Smooth muscle cell (in vitro differentiated cells): ENCODE measurements at regions not wholly inside any gene's neighbourhood (a gene's known extent, or its start where the extent isn't known, plus 50 kb on each side); places are given as distances from the start of the nearest gene placed in this dataset.

Experiments used
- DNase-seq: peaks from one replicate; lab custom pipeline; 2025; ENCODE audit not compliant: unreplicated experiment; lab: John Stamatoyannopoulos, UW
- H2AFZ ChIP-seq: fragments of 200-600 bp; sonication (generic); 2 replicates; pipeline ENCODE4 v1.6.0; 2016; ENCODE audit warnings: antibody characterized with exemption, low read depth, mild to moderate bottlenecking
- H3F3A ChIP-seq: fragments of 200-600 bp; sonication (generic); 2 replicates; pipeline ENCODE4 v1.6.0; 2017; ENCODE audit warnings: antibody characterized with exemption, low read depth
- H3K27ac ChIP-seq: fragments of 200-600 bp; sonication (generic); 2 replicates; pipeline ENCODE4 v1.5.1; 2016; ENCODE audit warnings: low read depth, mild to moderate bottlenecking
- H3K27me3 ChIP-seq: fragments of 200-600 bp; sonication (generic); 2 replicates; pipeline ENCODE4 v1.6.1; 2016; ENCODE audit warnings: low read depth, mild to moderate bottlenecking
- H3K36me3 ChIP-seq: fragments of 200-600 bp; sonication (generic); 2 replicates; pipeline ENCODE4 v1.5.1; 2016; ENCODE audit warnings: low read depth
- H3K4me1 ChIP-seq: fragments of 200-600 bp; sonication (generic); 2 replicates; pipeline ENCODE4 v1.5.1; 2016; ENCODE audit warnings: low read depth
- H3K4me2 ChIP-seq: fragments of 200-600 bp; sonication (generic); 2 replicates; pipeline ENCODE4 v1.6.0; 2016; ENCODE audit warnings: mild to moderate bottlenecking
- H3K4me3 ChIP-seq: fragments of 200-600 bp; sonication (generic); 2 replicates; pipeline ENCODE4 v1.5.1; 2016; ENCODE audit warnings: mild to moderate bottlenecking
- H3K79me2 ChIP-seq: fragments of 200-600 bp; sonication (generic); 2 replicates; pipeline ENCODE4 v1.6.0; 2016; ENCODE audit warnings: low read depth, mild to moderate bottlenecking
- H3K9ac ChIP-seq: fragments of 200-600 bp; sonication (generic); 2 replicates; pipeline ENCODE4 v1.6.0; 2016; ENCODE audit warnings: low read depth
- H3K9me3 ChIP-seq: fragments of 200-600 bp; sonication (generic); replicated peaks from 2 replicates; pipeline ENCODE4 v1.5.1; 2016; ENCODE audit warnings: low read depth
- H4K20me1 ChIP-seq: fragments of 200-600 bp; sonication (generic); 2 replicates; pipeline ENCODE4 v1.6.0; 2016; ENCODE audit warnings: low read depth
- WGBS: methylation state at CpG from one replicate; pipeline ENCODE4 v1.1.7; 2016; ENCODE audit warnings: low lambda C conversion rate; 5-methylcytosine and 5-hydroxymethylcytosine counted together
- TF ChIP-seq, protein P1 (sequence below): fragments of 200-600 bp; sonication (generic); IDR thresholded peaks from 2 replicates; pipeline ENCODE4 v1.5.1; 2017; ENCODE audit warnings: borderline replicate concordance, mild to moderate bottlenecking, antibody characterized with exemption; ENCODE audit not compliant: insufficient read depth, poor library complexity, severe bottlenecking

DNA sequence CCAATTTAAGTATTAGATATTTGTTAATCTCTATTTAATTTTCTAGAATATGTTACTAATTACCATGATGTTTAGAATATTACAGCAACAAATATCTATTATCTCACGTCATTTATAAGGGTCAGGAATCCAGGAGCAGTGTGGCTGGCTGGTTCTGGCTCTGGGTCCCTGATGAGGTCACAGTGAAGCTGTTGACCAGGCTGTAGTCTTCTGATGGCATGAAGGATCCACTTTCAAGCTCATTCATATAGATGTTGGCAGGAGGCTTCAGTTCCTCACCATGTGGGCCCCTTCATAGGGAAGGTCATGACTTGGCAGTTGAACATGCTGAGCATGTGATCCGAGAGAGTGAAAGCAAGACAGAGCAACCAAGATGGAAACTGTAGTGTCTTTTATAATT is 375.6 kb downstream of the ATP23 start:
- Histone ChIP-seq H3K27ac (no peak overlapping the region), H3K4me2 (no peak overlapping the region), H2AFZ (no peak overlapping the region), H3K9ac (no peak overlapping the region), H3K4me1 (peaks cover 11% of the 10 kb centered on the region), H4K20me1 (no peaks in the 10 kb centered on the region), H3K4me3 (no peak overlapping the region), H3K36me3 (no peaks in the 10 kb centered on the region), H3K27me3 (no peaks in the 10 kb centered on the region), H3F3A (peaks cover 8% of the 10 kb centered on the region), H3K79me2 (no peaks in the 10 kb centered on the region), H3K9me3 (no peaks in the 10 kb centered on the region)
- no peak for DNase-seq
- TF ChIP-seq, protein P1, sequence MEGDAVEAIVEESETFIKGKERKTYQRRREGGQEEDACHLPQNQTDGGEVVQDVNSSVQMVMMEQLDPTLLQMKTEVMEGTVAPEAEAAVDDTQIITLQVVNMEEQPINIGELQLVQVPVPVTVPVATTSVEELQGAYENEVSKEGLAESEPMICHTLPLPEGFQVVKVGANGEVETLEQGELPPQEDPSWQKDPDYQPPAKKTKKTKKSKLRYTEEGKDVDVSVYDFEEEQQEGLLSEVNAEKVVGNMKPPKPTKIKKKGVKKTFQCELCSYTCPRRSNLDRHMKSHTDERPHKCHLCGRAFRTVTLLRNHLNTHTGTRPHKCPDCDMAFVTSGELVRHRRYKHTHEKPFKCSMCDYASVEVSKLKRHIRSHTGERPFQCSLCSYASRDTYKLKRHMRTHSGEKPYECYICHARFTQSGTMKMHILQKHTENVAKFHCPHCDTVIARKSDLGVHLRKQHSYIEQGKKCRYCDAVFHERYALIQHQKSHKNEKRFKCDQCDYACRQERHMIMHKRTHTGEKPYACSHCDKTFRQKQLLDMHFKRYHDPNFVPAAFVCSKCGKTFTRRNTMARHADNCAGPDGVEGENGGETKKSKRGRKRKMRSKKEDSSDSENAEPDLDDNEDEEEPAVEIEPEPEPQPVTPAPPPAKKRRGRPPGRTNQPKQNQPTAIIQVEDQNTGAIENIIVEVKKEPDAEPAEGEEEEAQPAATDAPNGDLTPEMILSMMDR, result no peak
- 89% methylated on average over 2 of the region's 2 CpGs for WGBS

DNA sequence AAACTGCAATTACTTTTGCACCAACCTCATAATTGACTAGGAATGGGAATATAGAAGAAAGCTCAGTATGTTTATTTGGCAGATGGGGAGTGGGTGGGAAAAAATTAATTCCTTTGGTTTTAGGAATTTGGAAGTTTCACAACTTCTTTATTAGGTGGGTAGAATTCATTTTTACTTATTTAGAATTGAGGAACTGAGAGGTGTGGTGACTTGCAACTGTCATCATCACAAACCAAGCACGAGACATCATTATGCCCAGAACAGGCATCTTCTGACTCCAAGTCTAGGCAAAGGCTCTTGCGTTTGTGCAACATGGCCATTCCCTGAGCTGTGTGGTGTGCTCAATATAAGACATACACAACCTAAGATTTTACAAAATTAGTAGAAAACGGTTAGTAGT is 380.0 kb downstream of the ATP23 start:
- Histone ChIP-seq H3K27ac (no peak overlapping the region), H3K4me3 (no peak overlapping the region), H3K79me2 (no peaks in the 10 kb centered on the region), H3K9me3 (no peaks in the 10 kb centered on the region), H3F3A (no peaks in the 10 kb centered on the region), H3K4me2 (no peak overlapping the region), H2AFZ (no peak overlapping the region), H3K4me1 (no peaks in the 10 kb centered on the region), H3K9ac (no peak overlapping the region), H4K20me1 (no peaks in the 10 kb centered on the region), H3K27me3 (no peaks in the 10 kb centered on the region), H3K36me3 (no peaks in the 10 kb centered on the region)
- DNase-seq, result no peak
- TF ChIP-seq, protein P1, result no peak
- WGBS, result 91% methylated on average over 3 of the region's 3 CpGs

DNA sequence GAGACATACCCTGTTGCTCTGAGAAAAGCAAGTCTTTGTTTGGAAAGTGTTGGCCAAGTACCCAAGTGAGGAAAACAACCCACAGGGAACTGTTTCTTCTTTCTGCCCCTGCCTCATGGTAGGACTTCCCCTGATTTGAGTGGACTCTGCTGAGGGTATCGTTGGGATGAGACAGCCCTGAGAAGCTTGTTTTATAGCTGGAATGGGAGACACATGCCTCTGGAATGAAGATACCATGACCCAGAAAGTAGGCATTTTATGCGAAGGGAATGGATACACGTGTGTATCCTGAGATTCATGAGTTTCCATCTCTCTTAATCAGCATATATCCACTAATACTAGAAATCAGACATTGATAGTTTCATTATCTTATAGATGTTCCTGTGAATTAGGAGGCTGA is 382.3 kb downstream of the ATP23 start:
- Histone ChIP-seq H4K20me1 (no peaks in the 10 kb centered on the region), H2AFZ (no peak overlapping the region), H3K4me1 (no peaks in the 10 kb centered on the region), H3K27me3 (no peaks in the 10 kb centered on the region), H3K36me3 (no peaks in the 10 kb centered on the region), H3K79me2 (no peaks in the 10 kb centered on the region), H3K9ac (no peak overlapping the region), H3K4me2 (no peak overlapping the region), H3K4me3 (no peak overlapping the region), H3F3A (no peaks in the 10 kb centered on the region), H3K9me3 (no peaks in the 10 kb centered on the region), H3K27ac (no peak overlapping the region)
- TF ChIP-seq, protein P1, result no peak
- no peak for DNase-seq
- WGBS, result 92% methylated on average over 3 of the region's 3 CpGs

DNA sequence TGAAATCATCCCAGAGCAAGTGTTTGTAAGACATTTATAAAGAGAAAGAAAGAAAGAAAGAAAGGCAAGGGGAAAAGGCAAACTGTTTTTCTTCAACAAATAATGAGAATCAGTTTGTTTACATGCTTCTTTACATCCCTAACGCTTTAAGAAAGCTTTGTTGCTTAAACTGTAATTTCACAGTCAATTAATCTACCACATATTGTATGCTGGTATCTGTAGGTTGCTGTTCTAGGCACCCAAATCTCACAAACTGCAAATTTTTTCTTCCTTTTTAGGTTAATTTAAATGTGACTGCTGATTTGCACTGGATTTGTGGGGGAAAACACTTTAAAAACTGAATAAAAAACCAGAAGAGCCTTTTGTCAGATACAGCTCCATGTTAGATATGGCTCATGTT is 384.2 kb downstream of the ATP23 start:
- Histone ChIP-seq H3K4me2 (no peak overlapping the region), H3K4me3 (no peak overlapping the region), H3K27ac (no peak overlapping the region), H3K36me3 (no peaks in the 10 kb centered on the region), H3F3A (no peaks in the 10 kb centered on the region), H4K20me1 (no peaks in the 10 kb centered on the region), H3K27me3 (no peaks in the 10 kb centered on the region), H3K9ac (no peak overlapping the region), H3K79me2 (no peaks in the 10 kb centered on the region), H3K9me3 (no peaks in the 10 kb centered on the region), H3K4me1 (no peaks in the 10 kb centered on the region), H2AFZ (peak overlapping the region; percentile 28)
- TF ChIP-seq, protein P1, result no peak
- 64% methylated on average over 1 of the region's 1 CpG for WGBS
- no peak for DNase-seq
